Stimulated activated CD4-positive, alpha-beta T cell treated with anti-CD3 and anti-CD28 coated beads, Interleukin-1b, Interleukin-23, amount 100 ng/mL, for 48 hours (primary cell): ENCODE measurements at regions not wholly inside any gene's neighbourhood (a gene's known extent, or its start where the extent isn't known, plus 50 kb on each side); places are given as distances from the start of the nearest gene placed in this dataset.
"Not testable (repeated sequence)": the region's sequence is repeated elsewhere in the genome, so short reads cannot be mapped to it uniquely, and the experiment has no call there.

Source experiments
- DNase-seq: peaks from one replicate; pipeline ENCODE4 v3.0.0-alpha.2; 2020

- no peak for DNase-seq
These were observed 92.8 kb upstream of the PARD3 start for GRCh38 chr10:34907743-34908430.

- no peak for DNase-seq
These were observed 91.2 kb upstream of the PARD3 start for GRCh38 chr10:34906067-34906965.

GRCh38 chr10:34905200-34905927 lies 90.3 kb upstream of the PARD3 start:
- DNase-seq = no peak

- no peak for DNase-seq
These were observed 89.1 kb upstream of the PARD3 start for GRCh38 chr10:34904191-34904590.

GRCh38 chr10:34899161-34899560 lies 84.1 kb upstream of the PARD3 start:
- DNase-seq = no peak

GRCh38 chr10:34895977-34896376 lies 80.9 kb upstream of the PARD3 start:
- no peak for DNase-seq

GRCh38 chr10:34895046-34895445 lies 80.0 kb upstream of the PARD3 start:
- DNase-seq = not testable (repeated sequence)

GRCh38 chr10:34892521-34892920 lies 77.4 kb upstream of the PARD3 start:
- DNase-seq = not testable (repeated sequence)

- no peak for DNase-seq
These were observed 75.8 kb upstream of the PARD3 start for GRCh38 chr10:34890939-34891338.

GRCh38 chr10:34889004-34889869 lies 74.1 kb upstream of the PARD3 start:
- DNase-seq = no peak

GRCh38 chr10:34886906-34887642 lies 72.0 kb upstream of the PARD3 start:
- no peak for DNase-seq

- no peak for DNase-seq
These were observed 70.8 kb upstream of the PARD3 start for GRCh38 chr10:34885898-34886297.

- DNase-seq = no peak
These were observed 69.9 kb upstream of the PARD3 start for GRCh38 chr10:34885011-34885410.

- no peak for DNase-seq
These were observed 69.3 kb upstream of the PARD3 start for GRCh38 chr10:34884272-34884952.

GRCh38 chr10:34880817-34881216 lies 65.7 kb upstream of the PARD3 start:
- no peak for DNase-seq

GRCh38 chr10:34878651-34879050 lies 63.6 kb upstream of the PARD3 start:
- DNase-seq = not testable (repeated sequence)

GRCh38 chr10:34875061-34875460 lies 60.0 kb upstream of the PARD3 start:
- DNase-seq = no peak

GRCh38 chr10:34872820-34873219 lies 57.7 kb upstream of the PARD3 start:
- no peak for DNase-seq

GRCh38 chr10:34869135-34869836 lies 54.2 kb upstream of the PARD3 start:
- no peak for DNase-seq

- DNase-seq = no peak
These were observed 53.5 kb upstream of the PARD3 start for GRCh38 chr10:34868589-34868988.

- DNase-seq = no peak
These were observed 51.8 kb upstream of the PARD3 start for GRCh38 chr10:34866848-34867247.
